ENCODE measurements at regions not wholly inside any gene's neighbourhood (a gene's known extent, or its start where the extent isn't known, plus 50 kb on each side); places are given as distances from the start of the nearest gene placed in this dataset.

DNA sequence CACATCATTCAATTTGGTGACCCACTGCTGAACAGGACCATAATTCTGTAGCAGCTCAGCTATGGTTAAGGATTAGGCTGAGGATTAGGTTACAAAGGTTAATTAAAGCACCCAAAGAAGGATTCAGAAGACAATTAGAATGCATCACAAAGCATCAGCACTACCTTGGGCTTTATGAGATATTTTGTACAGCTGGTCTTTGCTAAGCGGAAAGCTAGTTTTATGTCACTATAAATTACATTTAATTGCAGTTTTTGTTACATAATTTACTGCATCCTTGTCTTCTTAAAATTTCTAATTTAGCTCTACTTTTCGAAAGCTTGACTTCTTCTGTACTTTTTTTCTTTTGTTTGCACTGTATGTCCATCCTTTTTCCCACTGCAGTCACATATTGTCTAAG lies 711.5 kb downstream of the RPS29 start:
- H4K20me1 ChIP-seq (ENCODE audit: control insufficient read depth, insufficient read depth, insufficient read length) = no peaks in the 10 kb centered on the region
- Mint-ChIP-seq H3K27me3 (ENCODE audit: low read depth) (no peaks in the 10 kb centered on the region), H3K4me1 (peaks cover 2 to 7% of the 10 kb centered on the region in 2 experiments; a peak in 2 of 4 replicates), H3K9me3 (no peaks in the 10 kb centered on the region), H3K4me3 (no peak overlapping the region), H3K27ac (no peak overlapping the region), H3K36me3 (ENCODE audit: insufficient read depth in 1 of 3, low read depth in 3 of 3) (no peaks in the 10 kb centered on the region; a peak in 1 of 7 replicates)
- no peak overlapping the region for H2BK15ac ChIP-seq (ENCODE audit: low read depth, low read length)
- H2BK5ac ChIP-seq (ENCODE audit: insufficient read length, low read length) = no peak overlapping the region
- no peaks in the 10 kb centered on the region for H3K27me3 ChIP-seq (ENCODE audit: insufficient read depth, low read length)
- no peak overlapping the region for H3K4ac ChIP-seq (ENCODE audit: low read depth, low read length)
- H3T11ph ChIP-seq (ENCODE audit: low read length) = no peak overlapping the region
- no peak for DNase-seq
- no peak overlapping the region for H2BK20ac ChIP-seq (ENCODE audit: low read depth, low read length, poor library complexity, severe bottlenecking)
- H3K4me2 ChIP-seq (ENCODE audit: insufficient read depth, insufficient read length, low read length) = no peak overlapping the region
- no peak overlapping the region for H3K23ac ChIP-seq (ENCODE audit: insufficient read length, low read depth, low read length)
- no peak overlapping the region for H3K14ac ChIP-seq (ENCODE audit: insufficient read depth, low read length)
- H2BK120ac ChIP-seq (ENCODE audit: low read depth, low read length, poor library complexity, severe bottlenecking) = no peak overlapping the region
- H3K23me2 ChIP-seq (ENCODE audit: insufficient read length, low read depth, low read length, poor library complexity, severe bottlenecking) = no peaks in the 10 kb centered on the region
- TF ChIP-seq, protein P1, sequence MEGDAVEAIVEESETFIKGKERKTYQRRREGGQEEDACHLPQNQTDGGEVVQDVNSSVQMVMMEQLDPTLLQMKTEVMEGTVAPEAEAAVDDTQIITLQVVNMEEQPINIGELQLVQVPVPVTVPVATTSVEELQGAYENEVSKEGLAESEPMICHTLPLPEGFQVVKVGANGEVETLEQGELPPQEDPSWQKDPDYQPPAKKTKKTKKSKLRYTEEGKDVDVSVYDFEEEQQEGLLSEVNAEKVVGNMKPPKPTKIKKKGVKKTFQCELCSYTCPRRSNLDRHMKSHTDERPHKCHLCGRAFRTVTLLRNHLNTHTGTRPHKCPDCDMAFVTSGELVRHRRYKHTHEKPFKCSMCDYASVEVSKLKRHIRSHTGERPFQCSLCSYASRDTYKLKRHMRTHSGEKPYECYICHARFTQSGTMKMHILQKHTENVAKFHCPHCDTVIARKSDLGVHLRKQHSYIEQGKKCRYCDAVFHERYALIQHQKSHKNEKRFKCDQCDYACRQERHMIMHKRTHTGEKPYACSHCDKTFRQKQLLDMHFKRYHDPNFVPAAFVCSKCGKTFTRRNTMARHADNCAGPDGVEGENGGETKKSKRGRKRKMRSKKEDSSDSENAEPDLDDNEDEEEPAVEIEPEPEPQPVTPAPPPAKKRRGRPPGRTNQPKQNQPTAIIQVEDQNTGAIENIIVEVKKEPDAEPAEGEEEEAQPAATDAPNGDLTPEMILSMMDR (conservative IDR thresholded peaks at IDR 0.05) = no peak
- H3K56ac ChIP-seq (ENCODE audit: insufficient read length, low read depth, low read length) = no peak overlapping the region
- H4K8ac ChIP-seq (replicated peaks; ENCODE audit: insufficient read length, low read depth, low read length) = no peak overlapping the region
- no peak overlapping the region for H2AFZ ChIP-seq (ENCODE audit: low read length)
- no peak overlapping the region for H3K9ac ChIP-seq (ENCODE audit: extremely low read depth, insufficient read length, low read length)
- no peak overlapping the region for H2AK5ac ChIP-seq (ENCODE audit: insufficient read length, low read length)
- H2BK12ac ChIP-seq (ENCODE audit: insufficient read length, low read depth, low read length) = no peak overlapping the region
- no CpG with 5 or more reads among the region's 2 CpGs for WGBS (ENCODE audit: extremely low coverage, insufficient read length, low lambda C conversion rate)
- H3K79me2 ChIP-seq (ENCODE audit: insufficient read depth, low read length) = no peaks in the 10 kb centered on the region
- no peak overlapping the region for H3K27ac ChIP-seq (ENCODE audit: insufficient read length, low read depth, low read length)
- no peaks in the 10 kb centered on the region; the same call in 1 of the 2 replicates for H3K4me1 ChIP-seq (ENCODE audit: insufficient read depth, low read length)
- no peak overlapping the region for H4K5ac ChIP-seq (ENCODE audit: insufficient read length, low read depth, low read length)
- no peaks in the 10 kb centered on the region for H3K9me3 ChIP-seq (ENCODE audit: control insufficient read depth, low read depth, low read length)
- no peak overlapping the region for H4K91ac ChIP-seq (ENCODE audit: insufficient read length, low read depth, low read length)
- H3K18ac ChIP-seq (ENCODE audit: insufficient read length, low read depth, low read length) = no peak overlapping the region
- H3K79me1 ChIP-seq (ENCODE audit: insufficient read depth, low read depth, low read length, poor library complexity, severe bottlenecking) = no peaks in the 10 kb centered on the region

Measured in H9 (cell line).